Vagina (tissue), 2 donors: ENCODE measurements at regions not wholly inside any gene's neighbourhood (a gene's known extent, or its start where the extent isn't known, plus 50 kb on each side); places are given as distances from the start of the nearest gene placed in this dataset.

Experiments used
- CTCF ChIP-seq, 3 experiments: fragments of 450-650 bp in 2 of 3; fragments of 200-600 bp in 1 of 3; sonication (generic) in 1 of 3; IDR thresholded peaks; one replicate each; pipeline ENCODE4 v1.5.1; 2017 to 2019; ENCODE audit warnings: antibody characterized with exemption in 3 of 3, mild to moderate bottlenecking in 2 of 3, moderate library complexity in 2 of 3
- POLR2A ChIP-seq, 2 donors: fragments of 450-650 bp; IDR thresholded peaks; one replicate each; pipeline ENCODE4 v1.6.1; 2017; ENCODE audit warnings: antibody characterized with exemption in 2 of 2, mild to moderate bottlenecking in 2 of 2, moderate library complexity in 2 of 2

DNA sequence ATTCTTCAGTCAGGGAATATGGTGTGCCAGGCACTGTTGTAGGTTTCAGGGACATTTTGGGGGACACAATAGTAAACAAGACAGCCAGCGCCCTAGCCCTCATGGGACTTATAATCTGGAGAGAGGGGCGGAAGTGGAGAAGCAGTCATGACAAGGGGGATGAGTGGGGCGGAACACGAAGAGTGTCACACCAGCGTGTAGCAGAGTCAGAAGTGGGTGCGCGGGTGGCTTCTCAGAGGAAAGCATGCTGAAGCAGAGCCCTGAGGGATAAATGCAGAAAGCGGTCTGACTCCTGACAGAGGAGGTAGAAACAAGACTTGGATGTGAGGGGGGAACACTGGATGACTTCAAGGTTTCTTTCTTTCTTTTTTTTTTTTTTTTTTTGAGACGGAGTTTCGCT is 160.3 kb upstream of the LYZL2 start:
- TF ChIP-seq POLR2A (IDR thresholded peaks at IDR 0.05) (no peak), CTCF (IDR thresholded peaks at IDR 0.05) (no peak)
